ENCODE measurements at regions not wholly inside any gene's neighbourhood (a gene's known extent, or its start where the extent isn't known, plus 50 kb on each side); places are given as distances from the start of the nearest gene placed in this dataset.

GRCh38 chr6:169370666-169371343, 117.2 kb upstream of the THBS2 start:
- Histone ChIP-seq H3K18ac (ENCODE audit: low read depth in 1 of 2, low read length in 2 of 2) (no peak overlapping the region), H4K8ac (ENCODE audit: low read length) (no peak overlapping the region), H3K27ac (ENCODE audit: low read length, poor library complexity, severe bottlenecking) (no peak overlapping the region), H2BK15ac (ENCODE audit: low read depth, poor library complexity, severe bottlenecking) (no peak overlapping the region), H3K79me1 (replicated peaks; ENCODE audit: low read length, poor library complexity, severe bottlenecking) (no peaks in the 10 kb centered on the region), H2BK120ac (ENCODE audit: low read depth, low read length) (no peak overlapping the region), H2BK5ac (ENCODE audit: low read depth, low read length, poor library complexity, severe bottlenecking) (no peak overlapping the region), H2AFZ (ENCODE audit: low read depth, low read length) (no peak overlapping the region), H2AK5ac (ENCODE audit: low read length, severe bottlenecking) (no peak overlapping the region), H3K9me3 (ENCODE audit: control insufficient read depth, low read length) (peaks cover 31% of the 10 kb centered on the region), H3K4me3 (ENCODE audit: insufficient read depth in 1 of 2, low read depth in 1 of 2, low read length in 2 of 2) (no peak overlapping the region), H3K27me3 (ENCODE audit: control insufficient read depth in 1 of 2, insufficient read depth in 1 of 2, low read length in 2 of 2) (no peaks in the 10 kb centered on the region), H3K9ac (ENCODE audit: low read length) (no peak overlapping the region), H3K23ac (ENCODE audit: low read length in 2 of 2) (no peak overlapping the region), H3K4ac (ENCODE audit: low read depth in 1 of 2, low read length in 2 of 2) (no peak overlapping the region), H3K14ac (ENCODE audit: low read length in 2 of 2) (no peak overlapping the region), H3K36me3 (ENCODE audit: control insufficient read depth in 1 of 2, insufficient read depth in 2 of 2, low read depth in 1 of 2, low read length in 2 of 2) (no peaks in the 10 kb centered on the region), H2BK12ac (ENCODE audit: low read length in 2 of 2) (no peak overlapping the region), H3K4me1 (ENCODE audit: control insufficient read depth, insufficient read depth, low read depth, low read length) (peaks cover 8% of the 10 kb centered on the region), H4K91ac (ENCODE audit: low read length) (no peak overlapping the region), H3K4me2 (ENCODE audit: low read length, poor library complexity, severe bottlenecking) (no peak overlapping the region)
- WGBS = 75% methylated on average over 7 of the region's 8 CpGs
- no peak for DNase-seq

GRCh38 chr6:169370054-169370453, 116.4 kb upstream of the THBS2 start:
- Histone ChIP-seq H3K27me3 (ENCODE audit: control insufficient read depth in 1 of 2, insufficient read depth in 1 of 2, low read length in 2 of 2) (no peaks in the 10 kb centered on the region), H3K4me3 (ENCODE audit: insufficient read depth in 1 of 2, low read depth in 1 of 2, low read length in 2 of 2) (no peak overlapping the region), H2BK15ac (ENCODE audit: low read depth, poor library complexity, severe bottlenecking) (no peak overlapping the region), H2BK5ac (ENCODE audit: low read depth, low read length, poor library complexity, severe bottlenecking) (no peak overlapping the region), H3K4me1 (ENCODE audit: control insufficient read depth, insufficient read depth, low read depth, low read length) (peaks cover 8% of the 10 kb centered on the region), H3K14ac (ENCODE audit: low read length in 2 of 2) (no peak overlapping the region), H3K9me3 (ENCODE audit: control insufficient read depth, low read length) (peaks cover 25% of the 10 kb centered on the region), H3K23ac (ENCODE audit: low read length in 2 of 2) (no peak overlapping the region), H3K18ac (ENCODE audit: low read depth in 1 of 2, low read length in 2 of 2) (no peak overlapping the region), H3K79me1 (replicated peaks; ENCODE audit: low read length, poor library complexity, severe bottlenecking) (no peaks in the 10 kb centered on the region), H2AFZ (ENCODE audit: low read depth, low read length) (no peak overlapping the region), H3K27ac (ENCODE audit: low read length, poor library complexity, severe bottlenecking) (no peak overlapping the region), H3K4ac (ENCODE audit: low read depth in 1 of 2, low read length in 2 of 2) (no peak overlapping the region), H4K8ac (ENCODE audit: low read length) (no peak overlapping the region), H2BK120ac (ENCODE audit: low read depth, low read length) (no peak overlapping the region), H2BK12ac (ENCODE audit: low read length in 2 of 2) (no peak overlapping the region), H3K4me2 (ENCODE audit: low read length, poor library complexity, severe bottlenecking) (no peak overlapping the region), H2AK5ac (ENCODE audit: low read length, severe bottlenecking) (no peak overlapping the region), H3K9ac (ENCODE audit: low read length) (no peak overlapping the region), H3K36me3 (ENCODE audit: control insufficient read depth in 1 of 2, insufficient read depth in 2 of 2, low read depth in 1 of 2, low read length in 2 of 2) (no peaks in the 10 kb centered on the region), H4K91ac (ENCODE audit: low read length) (no peak overlapping the region)
- 84% methylated on average over 7 of the region's 10 CpGs for whole genome bisulfite sequencing
- no peak for DNase-seq

GRCh38 chr6:169368200-169368599, 114.6 kb upstream of the THBS2 start:
- no peak overlapping the region for H2AFZ ChIP-seq (ENCODE audit: low read depth, low read length)
- no peak overlapping the region for H4K8ac ChIP-seq (ENCODE audit: low read length)
- DNase-seq = no peak
- no peak overlapping the region for H2BK12ac ChIP-seq (ENCODE audit: low read length in 2 of 2)
- H3K23ac ChIP-seq (ENCODE audit: low read length in 2 of 2) = no peak overlapping the region
- H3K4ac ChIP-seq (ENCODE audit: low read depth in 1 of 2, low read length in 2 of 2) = no peak overlapping the region
- H3K18ac ChIP-seq (ENCODE audit: low read depth in 1 of 2, low read length in 2 of 2) = no peak overlapping the region
- no peak overlapping the region for H3K27ac ChIP-seq (ENCODE audit: low read length, poor library complexity, severe bottlenecking)
- no peaks in the 10 kb centered on the region for H3K79me1 ChIP-seq (replicated peaks; ENCODE audit: low read length, poor library complexity, severe bottlenecking)
- H3K27me3 ChIP-seq (ENCODE audit: control insufficient read depth in 1 of 2, insufficient read depth in 1 of 2, low read length in 2 of 2) = no peaks in the 10 kb centered on the region
- H2BK5ac ChIP-seq (ENCODE audit: low read depth, low read length, poor library complexity, severe bottlenecking) = no peak overlapping the region
- no peak overlapping the region for H3K9ac ChIP-seq (ENCODE audit: low read length)
- WGBS = 86% methylated on average over 11 of the region's 11 CpGs
- no peak overlapping the region for H2BK120ac ChIP-seq (ENCODE audit: low read depth, low read length)
- no peaks in the 10 kb centered on the region for H3K36me3 ChIP-seq (ENCODE audit: control insufficient read depth in 1 of 2, insufficient read depth in 2 of 2, low read depth in 1 of 2, low read length in 2 of 2)
- no peak overlapping the region for H3K4me3 ChIP-seq (ENCODE audit: insufficient read depth in 1 of 2, low read depth in 1 of 2, low read length in 2 of 2)
- H4K91ac ChIP-seq (ENCODE audit: low read length) = no peak overlapping the region
- H3K4me1 ChIP-seq (ENCODE audit: control insufficient read depth, insufficient read depth, low read depth, low read length) = peaks cover 8% of the 10 kb centered on the region
- no peak overlapping the region for H2BK15ac ChIP-seq (ENCODE audit: low read depth, poor library complexity, severe bottlenecking)
- no peak overlapping the region for H3K4me2 ChIP-seq (ENCODE audit: low read length, poor library complexity, severe bottlenecking)
- no peak overlapping the region for H2AK5ac ChIP-seq (ENCODE audit: low read length, severe bottlenecking)
- H3K14ac ChIP-seq (ENCODE audit: low read length in 2 of 2) = no peak overlapping the region
- peaks cover 9% of the 10 kb centered on the region for H3K9me3 ChIP-seq (ENCODE audit: control insufficient read depth, low read length)

GRCh38 chr6:169367507-169367906, 113.9 kb upstream of the THBS2 start:
- Histone ChIP-seq H3K4ac (ENCODE audit: low read depth in 1 of 2, low read length in 2 of 2) (no peak overlapping the region), H3K4me3 (ENCODE audit: insufficient read depth in 1 of 2, low read depth in 1 of 2, low read length in 2 of 2) (no peak overlapping the region), H3K18ac (ENCODE audit: low read depth in 1 of 2, low read length in 2 of 2) (no peak overlapping the region), H3K9me3 (ENCODE audit: control insufficient read depth, low read length) (peaks cover 9% of the 10 kb centered on the region), H2AK5ac (ENCODE audit: low read length, severe bottlenecking) (no peak overlapping the region), H2AFZ (ENCODE audit: low read depth, low read length) (no peak overlapping the region), H3K9ac (ENCODE audit: low read length) (no peak overlapping the region), H3K79me1 (replicated peaks; ENCODE audit: low read length, poor library complexity, severe bottlenecking) (no peaks in the 10 kb centered on the region), H2BK120ac (ENCODE audit: low read depth, low read length) (no peak overlapping the region), H3K14ac (ENCODE audit: low read length in 2 of 2) (no peak overlapping the region), H4K8ac (ENCODE audit: low read length) (no peak overlapping the region), H2BK15ac (ENCODE audit: low read depth, poor library complexity, severe bottlenecking) (no peak overlapping the region), H3K27ac (ENCODE audit: low read length, poor library complexity, severe bottlenecking) (no peak overlapping the region), H3K4me2 (ENCODE audit: low read length, poor library complexity, severe bottlenecking) (no peak overlapping the region), H3K36me3 (ENCODE audit: control insufficient read depth in 1 of 2, insufficient read depth in 2 of 2, low read depth in 1 of 2, low read length in 2 of 2) (no peaks in the 10 kb centered on the region), H2BK5ac (ENCODE audit: low read depth, low read length, poor library complexity, severe bottlenecking) (no peak overlapping the region), H3K27me3 (ENCODE audit: control insufficient read depth in 1 of 2, insufficient read depth in 1 of 2, low read length in 2 of 2) (no peaks in the 10 kb centered on the region), H3K23ac (ENCODE audit: low read length in 2 of 2) (no peak overlapping the region), H4K91ac (ENCODE audit: low read length) (no peak overlapping the region), H2BK12ac (ENCODE audit: low read length in 2 of 2) (no peak overlapping the region), H3K4me1 (ENCODE audit: control insufficient read depth, insufficient read depth, low read depth, low read length) (peaks cover 8% of the 10 kb centered on the region)
- WGBS = 75% methylated on average over 7 of the region's 7 CpGs
- no peak for DNase-seq

Measured in mesenchymal stem cell (in vitro differentiated cells and primary cell).